Glomerular visceral epithelial cell (primary cell): ENCODE measurements at regions not wholly inside any gene's neighbourhood (a gene's known extent, or its start where the extent isn't known, plus 50 kb on each side); places are given as distances from the start of the nearest gene placed in this dataset.
A peak's percentile ranks its signal among the peaks of the same experiment; 100 is the strongest.
"Not testable (repeated sequence)": the region's sequence is repeated elsewhere in the genome, so short reads cannot be mapped to it uniquely, and the experiment has no call there.

Experiments used
- DNase-seq: peaks from one replicate; pipeline ENCODE4 v3.0.0-alpha.2; 2016; ENCODE audit errors: extremely low spot score

DNA sequence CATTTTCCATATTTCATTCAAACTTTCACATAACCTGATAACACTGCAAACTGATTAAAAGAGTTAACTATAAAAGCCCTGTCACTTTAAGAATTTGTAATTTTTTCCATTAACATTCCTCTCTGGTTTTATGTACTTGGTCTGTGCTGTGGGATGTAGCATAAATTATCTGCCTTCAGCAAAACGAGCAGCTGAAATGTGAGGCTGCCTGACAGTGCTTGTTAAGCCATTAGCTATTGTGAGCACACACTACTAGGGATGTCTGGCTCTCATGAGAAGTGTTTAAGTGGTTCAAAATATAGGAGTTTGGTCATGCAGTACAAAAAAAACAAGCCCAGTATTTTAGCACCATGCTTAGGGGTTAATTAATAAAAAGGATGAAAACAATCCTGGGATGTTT, 63.0 kb downstream of the HOXA1 start:
- peak; percentile 17 for DNase-seq

DNA sequence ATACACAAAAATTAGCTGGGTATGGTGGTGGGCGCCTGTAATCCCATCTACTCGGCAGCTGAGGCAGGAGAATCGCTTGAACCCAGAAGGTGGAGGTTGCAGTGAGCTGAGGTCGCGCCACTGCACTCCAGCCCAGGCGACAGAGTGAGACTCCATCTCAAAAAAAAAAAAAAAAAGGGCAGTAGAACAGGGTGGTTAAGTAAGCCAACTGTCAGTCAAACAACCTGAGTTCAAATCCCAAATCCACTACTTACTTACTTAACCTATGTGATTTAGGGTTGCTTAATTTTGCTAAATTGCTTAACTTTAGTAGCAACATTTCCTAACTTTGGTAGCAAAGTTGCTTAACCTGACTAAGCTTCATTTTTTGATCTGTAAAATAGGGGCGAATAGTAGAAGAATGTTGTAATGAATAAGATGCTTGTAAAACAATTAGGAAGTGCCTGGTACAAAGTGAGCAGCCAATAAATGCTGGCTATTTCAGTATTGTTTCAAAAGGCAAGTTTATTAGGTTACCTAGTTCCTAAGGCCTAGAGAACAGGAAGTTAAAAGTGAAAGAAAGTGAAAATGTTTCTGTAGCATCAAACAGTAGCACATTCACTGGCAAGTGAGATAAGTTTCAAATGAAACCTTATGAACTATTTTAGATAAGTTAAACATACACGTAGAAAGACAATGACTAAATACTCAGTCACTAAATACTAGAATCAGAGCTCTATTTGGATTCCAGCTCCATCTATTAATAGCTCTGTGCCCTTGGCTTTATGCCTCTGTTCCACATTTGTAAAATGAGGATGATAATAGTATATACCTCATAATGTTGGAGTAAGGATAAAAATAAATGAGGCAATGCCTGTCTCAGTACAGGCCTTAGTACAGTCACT, 64.3 kb downstream of the HOXA1 start:
- no peak for DNase-seq

GRCh38 chr7:27030393-27031050, 65.3 kb downstream of the HOXA1 start:
- DNase-seq = no peak

DNA sequence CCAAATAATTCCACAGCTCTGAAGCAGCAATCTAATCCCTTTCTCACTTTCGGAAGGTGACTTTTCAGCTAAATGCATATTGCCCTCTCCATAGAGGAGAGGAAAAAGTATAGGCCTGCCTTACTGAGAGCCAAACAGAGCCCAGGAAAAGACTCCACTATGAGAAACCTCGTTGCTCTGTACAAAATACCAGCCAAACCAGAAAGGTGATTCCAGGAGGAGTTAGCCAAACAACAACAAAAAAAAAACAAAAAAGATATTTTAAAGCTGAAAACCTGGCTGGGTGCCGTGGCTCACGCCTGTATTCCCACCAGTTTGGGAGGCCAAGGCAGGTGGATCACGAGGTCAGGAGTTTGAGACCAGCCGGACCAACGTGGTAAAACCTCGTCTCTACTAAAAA, 70.5 kb downstream of the HOXA1 start:
- no peak for DNase-seq

DNA sequence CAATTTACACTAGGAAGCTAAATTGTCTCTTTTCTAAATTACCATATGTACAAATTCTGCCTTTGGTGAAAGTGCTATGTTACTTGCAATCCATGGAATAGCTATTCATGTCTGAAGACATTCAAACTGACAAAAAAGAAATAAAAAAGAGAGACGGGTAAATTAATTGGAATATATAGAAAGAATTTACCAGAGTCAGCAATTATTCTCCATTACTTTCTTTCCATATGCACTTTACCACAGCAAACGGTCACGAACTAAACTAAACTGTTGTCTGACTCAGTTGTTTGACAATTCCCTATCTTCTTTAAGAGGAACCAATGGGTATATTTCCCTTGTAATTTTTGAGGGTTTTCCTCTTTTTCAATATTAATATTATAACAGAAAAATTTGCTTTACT, 85.7 kb downstream of the HOXA1 start:
- DNase-seq = no peak

DNA sequence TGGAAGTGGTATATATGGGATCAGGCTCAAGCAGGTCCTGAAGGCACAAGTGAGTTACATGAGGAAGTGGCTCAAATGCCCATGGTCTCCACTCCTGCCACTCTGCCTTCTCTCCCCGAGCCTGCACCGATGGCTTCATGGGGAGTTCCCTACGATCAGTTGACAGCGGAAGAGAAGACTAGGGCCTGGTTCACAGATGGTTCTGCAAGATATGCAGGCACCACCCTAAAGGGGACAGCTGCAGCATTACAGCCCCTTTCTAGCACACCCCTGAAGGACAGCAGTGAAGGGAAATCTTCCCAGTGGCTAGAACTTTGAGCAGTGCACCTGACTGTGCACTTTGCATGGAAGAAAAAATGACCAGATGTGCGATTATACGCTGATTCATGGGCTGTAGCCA, 95.3 kb downstream of the HOXA1 start:
- DNase-seq = no peak

DNA sequence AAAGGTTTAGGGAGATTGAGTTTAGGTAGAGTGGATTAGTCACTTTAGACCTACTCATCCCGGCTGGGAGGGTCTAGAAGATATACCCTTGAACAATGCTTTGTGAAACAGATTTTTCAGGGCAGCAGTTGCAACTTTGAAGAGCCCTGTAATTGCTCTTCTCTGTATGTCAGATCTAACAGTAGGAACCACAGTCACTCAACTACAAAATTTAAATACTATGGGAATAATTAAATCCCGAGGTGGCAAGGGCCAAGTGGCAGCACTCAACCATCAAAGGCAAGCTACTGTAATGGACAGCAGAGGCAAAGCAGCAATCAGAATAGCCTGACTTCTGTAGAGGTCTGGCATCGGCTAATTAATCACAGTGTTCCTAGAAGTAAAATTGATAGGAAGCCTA, 97.5 kb downstream of the HOXA1 start:
- DNase-seq = not testable (repeated sequence)

GRCh38 chr7:26995666-26996065, 100.1 kb downstream of the HOXA1 start:
- DNase-seq = no peak

- no peak for DNase-seq
These were observed 101.7 kb downstream of the HOXA1 start for GRCh38 chr7:26993816-26994810.

DNA sequence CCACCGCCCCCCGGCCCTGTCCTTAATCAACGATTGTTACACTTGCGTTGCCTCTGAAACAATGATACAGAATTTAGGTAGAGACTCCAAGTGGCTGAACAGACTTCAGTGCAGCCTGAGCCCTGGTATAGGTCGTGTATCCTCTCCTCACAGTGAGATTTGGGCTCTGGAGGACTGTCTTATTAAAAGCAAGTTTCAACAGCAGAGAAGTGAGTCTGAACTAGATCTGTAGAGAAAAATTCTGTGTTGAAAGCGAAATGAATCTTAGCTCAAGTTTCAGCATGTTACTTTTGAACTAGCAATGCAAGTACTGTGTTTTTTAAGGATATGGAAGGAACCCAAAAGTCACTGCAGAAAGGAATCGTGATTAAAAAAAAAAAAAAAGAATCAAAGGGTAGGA, 103.1 kb downstream of the HOXA1 start:
- DNase-seq = no peak

DNA sequence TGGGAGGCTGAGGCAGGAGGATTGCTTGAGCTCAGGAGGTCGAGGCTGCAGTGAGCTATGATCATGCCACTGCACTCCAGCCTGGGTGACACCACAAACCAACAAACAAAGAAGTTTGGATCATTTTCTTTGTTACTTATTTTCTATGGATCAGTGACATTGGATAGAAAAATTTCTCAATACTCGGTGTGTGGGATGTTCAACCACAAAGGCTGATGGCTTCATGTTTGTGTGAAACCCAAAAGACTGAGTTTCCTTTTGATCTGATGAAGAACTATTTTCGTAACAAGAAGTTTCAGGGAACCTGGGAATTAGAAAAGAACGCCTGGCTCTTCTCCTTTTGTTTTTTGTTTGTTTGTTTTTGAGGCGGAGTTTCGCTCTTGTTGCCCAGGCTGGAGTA, 104.0 kb downstream of the HOXA1 start:
- no peak for DNase-seq

DNA sequence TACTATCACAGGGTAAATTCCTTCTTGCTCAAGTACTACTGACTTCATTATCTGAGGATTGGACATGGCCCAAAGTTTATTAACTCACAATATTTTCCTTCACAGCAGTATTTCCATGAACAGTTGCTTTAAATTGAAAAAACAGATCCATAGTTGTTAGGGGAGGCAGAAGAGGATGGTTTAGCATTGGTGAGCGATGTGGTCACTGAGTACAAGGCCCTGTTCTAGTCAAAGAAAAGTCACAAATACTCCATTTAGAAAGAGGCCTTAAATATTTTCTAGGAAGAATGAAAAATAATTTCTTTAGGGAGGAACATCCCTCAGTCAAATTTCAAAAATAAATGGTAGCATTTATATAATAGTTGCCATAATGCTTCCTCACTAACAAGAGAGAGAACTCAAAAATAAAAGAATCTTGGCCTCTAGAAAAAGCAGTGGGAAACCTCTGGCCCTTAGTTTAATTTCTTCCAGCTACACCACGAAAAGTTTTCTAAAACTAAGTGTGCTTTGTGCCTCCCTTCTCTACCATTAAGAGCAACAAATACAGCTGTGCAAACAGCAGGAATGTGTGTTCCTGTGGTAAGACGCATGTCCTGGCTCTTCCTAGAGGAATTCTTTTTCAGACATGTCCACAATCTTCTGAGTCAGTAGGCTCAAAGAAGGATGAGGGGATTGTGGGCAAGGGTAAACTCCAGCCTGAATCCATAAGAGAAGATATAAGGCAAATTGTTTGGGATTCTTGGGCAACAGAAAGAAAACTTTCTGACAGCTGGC, 105.7 kb downstream of the HOXA1 start:
- DNase-seq = peak; percentile 15

DNA sequence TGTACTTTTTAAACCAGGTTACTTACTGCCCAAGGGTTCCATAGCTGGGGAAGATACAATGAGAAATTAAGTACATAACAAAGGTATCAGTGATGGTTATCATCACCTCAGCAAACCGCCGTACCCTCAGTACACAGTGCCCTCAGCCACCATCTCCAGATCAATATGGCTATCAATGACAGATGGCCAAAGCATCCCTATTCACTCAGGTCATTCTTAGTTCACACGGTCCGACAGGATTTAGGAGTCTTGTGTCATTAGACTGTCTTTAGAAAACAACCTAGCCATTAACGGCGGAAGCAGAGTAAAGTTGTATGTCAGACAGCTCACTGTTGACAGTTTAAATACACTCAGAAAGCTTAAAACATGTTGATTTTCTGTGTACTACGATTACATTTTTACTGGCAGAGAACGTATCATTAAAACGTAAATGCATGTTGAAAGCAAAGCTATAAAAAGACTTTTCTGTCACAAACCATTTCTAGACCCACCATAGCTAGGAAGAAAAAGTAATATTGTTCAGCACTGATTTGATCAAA, 106.9 kb downstream of the HOXA1 start:
- no peak for DNase-seq

- no peak for DNase-seq
These were observed 108.5 kb downstream of the HOXA1 start for GRCh38 chr7:26987338-26987737.

DNA sequence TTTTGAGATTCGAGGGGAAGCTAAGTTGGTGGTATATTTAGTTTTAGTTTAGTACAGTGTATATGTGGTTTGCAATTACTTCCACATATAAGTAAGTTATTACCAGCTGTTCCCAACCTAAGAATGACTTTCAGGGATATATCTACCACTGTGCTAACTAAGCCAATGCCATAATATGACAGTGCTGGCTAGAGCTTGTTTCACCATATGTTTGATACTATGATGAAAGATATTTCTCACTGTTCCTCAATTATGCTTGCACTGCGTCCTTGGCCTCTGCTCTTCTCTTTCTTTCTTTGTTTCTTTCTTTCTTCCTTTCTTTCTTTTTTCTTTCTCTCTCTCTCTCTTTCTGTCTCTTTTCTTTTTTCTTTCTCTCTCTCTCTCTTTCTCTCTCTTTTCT, 113.8 kb upstream of the SKAP2 start:
- no peak for DNase-seq

- DNase-seq = no peak
These were observed 112.5 kb upstream of the SKAP2 start for GRCh38 chr7:26976840-26977239.

DNA sequence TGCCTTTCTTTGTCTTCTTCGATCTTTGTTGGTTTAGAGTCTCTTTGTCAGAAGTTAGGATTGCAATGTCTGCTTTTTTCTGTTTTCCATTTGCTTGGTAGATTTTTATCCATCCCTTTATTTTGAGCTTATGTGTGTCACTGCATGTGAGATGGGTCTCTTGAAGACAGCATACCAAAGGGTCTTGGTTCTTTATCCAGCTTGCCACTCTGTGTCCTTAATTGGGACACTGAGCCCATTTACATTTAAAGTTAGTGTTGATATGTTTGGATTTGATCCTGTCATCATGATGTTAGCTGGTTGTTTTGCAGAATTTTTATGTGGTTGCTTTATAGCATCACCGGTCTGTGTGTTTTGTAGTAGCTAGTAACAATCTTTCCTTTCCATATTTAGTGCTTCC, 107.5 kb upstream of the SKAP2 start:
- DNase-seq = not testable (repeated sequence)

DNA sequence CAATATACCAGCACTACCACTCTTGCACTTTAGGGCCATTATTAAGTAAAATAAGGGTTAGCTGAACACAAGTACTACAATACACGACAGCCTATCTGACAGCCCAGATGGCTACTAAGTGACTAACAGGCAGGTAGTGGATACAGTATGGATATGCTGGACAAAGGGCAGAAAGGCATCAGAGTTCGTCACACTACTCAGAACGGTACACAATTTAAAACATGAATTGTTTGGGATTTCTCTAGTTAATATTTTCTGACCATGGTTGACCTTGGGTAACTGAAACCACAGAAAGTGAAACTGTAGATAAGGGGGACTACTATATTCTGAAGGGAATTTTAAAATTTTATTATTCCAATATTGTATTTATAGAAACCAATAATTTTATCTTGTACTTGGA, 101.3 kb upstream of the SKAP2 start:
- no peak for DNase-seq

DNA sequence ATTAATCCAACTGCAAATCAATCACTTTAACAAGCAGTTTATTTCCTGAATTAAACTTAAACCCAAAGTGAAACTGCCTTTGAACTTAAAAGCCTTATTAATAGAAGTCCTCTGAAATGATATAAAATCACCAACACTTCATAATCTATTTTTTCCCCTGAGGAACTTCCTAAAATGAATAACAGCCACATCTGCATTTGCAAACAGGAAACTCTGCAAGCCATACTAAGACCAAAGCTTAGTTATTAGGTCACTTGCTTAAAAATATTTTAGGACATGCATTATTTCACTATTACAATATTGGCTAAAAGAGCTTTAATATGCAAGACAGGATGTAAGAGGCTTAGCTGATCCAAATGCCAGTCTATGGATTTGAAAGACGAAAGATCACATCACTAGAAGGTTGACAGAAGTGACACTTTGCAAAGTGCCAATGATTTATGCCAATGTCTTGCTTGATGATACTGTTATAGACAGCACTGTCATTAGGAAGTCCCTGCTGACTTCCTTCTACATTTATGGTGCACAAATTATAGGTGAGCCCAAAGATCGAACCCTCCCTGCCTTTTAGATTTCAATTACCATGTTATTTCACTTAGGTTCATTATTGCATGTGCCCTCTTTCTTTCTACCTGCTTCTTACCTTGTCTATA, 99.9 kb upstream of the SKAP2 start:
- no peak for DNase-seq

DNA sequence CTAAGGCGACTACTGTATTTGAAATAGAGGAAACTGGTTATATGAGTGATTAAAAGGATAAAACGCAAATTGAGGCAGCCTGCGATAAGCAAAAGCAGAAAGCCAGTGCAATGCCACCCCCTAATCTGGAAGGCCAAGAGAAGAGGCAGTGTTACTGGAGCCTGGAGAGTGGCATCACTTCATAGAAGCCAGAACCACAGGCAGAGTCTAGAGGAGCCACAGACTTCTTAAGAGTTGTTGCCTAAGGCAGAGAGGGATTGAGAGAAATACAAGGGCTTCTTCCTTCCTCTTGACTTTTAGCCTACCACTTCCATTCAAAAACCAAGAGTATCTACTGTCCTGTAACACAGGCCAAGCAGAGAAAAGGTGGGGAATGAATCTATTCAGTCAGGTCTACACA, 94.9 kb upstream of the SKAP2 start:
- DNase-seq = no peak

DNA sequence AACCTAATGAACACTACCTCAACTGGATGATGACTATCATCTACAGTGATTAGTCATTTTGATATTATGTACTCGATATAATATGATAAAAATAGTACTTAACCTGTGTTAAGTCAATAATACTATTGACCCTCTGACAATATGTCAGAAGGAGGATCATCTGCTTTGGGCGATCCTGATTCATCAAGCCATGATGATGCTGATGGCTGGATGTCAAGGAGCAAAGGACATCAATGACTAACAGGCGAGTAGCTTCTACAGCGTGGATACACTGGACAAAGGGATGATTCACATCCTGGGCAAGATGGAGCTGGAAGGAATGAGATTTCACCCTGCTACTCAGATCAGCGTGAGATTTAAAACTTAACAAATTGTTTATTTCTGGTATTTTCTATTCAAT, 94.4 kb upstream of the SKAP2 start:
- peak; percentile 24 for DNase-seq
